NB4 (cell line): ENCODE measurements at regions not wholly inside any gene's neighbourhood (a gene's known extent, or its start where the extent isn't known, plus 50 kb on each side); places are given as distances from the start of the nearest gene placed in this dataset.

Source experiments
- DNase-seq: peaks from one replicate; pipeline ENCODE4 v3.0.0; 2010; ENCODE audit warnings: low read depth
- H3K4me3 ChIP-seq: one replicate; pipeline ENCODE4 v1.5.1; 2011; ENCODE audit warnings: mild to moderate bottlenecking, low read depth, low read length, moderate library complexity
- MYC ChIP-seq: IDR thresholded peaks from 2 replicates; pipeline ENCODE4 v1.6.1; 2011; ENCODE audit warnings: low read depth, low read length
- POLR2A ChIP-seq: IDR thresholded peaks from 2 replicates; pipeline ENCODE4 v1.6.1; 2011; ENCODE audit warnings: mild to moderate bottlenecking; ENCODE audit not compliant: insufficient read length; ENCODE audit errors: extremely low read depth
- TF ChIP-seq, protein P1 (sequence below): IDR thresholded peaks from 2 replicates; pipeline ENCODE4 v1.6.1; 2011; ENCODE audit warnings: low read depth, low read length
- TF ChIP-seq, protein P2 (sequence below): IDR thresholded peaks from one replicate; pipeline ENCODE4 v1.5.1; 2012; ENCODE audit warnings: low read depth, low read length

DNA sequence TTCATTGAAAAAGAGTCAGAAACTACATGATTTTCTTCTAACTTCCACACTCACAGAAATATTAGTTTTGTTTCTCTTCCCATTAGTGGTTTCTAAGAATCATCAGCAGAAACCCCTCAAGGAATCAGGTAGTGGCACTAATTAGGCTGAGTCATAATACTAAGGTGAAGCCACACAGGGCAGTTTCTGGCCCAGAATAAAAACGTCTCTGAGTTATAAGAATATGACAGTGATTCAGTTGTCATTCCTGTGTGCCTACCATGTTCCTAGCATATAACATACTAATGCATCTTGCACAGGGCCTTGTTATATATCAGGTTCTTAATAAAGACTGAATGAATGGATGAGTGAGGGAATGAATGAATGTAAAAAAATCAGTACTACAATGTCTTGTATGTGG, 206.0 kb upstream of the PLEKHG7 start:
- no peak for DNase-seq
- H3K4me3 ChIP-seq: no peak overlapping the region
- TF ChIP-seq, protein P1, sequence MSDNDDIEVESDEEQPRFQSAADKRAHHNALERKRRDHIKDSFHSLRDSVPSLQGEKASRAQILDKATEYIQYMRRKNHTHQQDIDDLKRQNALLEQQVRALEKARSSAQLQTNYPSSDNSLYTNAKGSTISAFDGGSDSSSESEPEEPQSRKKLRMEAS: no peak
- TF ChIP-seq, protein P2, sequence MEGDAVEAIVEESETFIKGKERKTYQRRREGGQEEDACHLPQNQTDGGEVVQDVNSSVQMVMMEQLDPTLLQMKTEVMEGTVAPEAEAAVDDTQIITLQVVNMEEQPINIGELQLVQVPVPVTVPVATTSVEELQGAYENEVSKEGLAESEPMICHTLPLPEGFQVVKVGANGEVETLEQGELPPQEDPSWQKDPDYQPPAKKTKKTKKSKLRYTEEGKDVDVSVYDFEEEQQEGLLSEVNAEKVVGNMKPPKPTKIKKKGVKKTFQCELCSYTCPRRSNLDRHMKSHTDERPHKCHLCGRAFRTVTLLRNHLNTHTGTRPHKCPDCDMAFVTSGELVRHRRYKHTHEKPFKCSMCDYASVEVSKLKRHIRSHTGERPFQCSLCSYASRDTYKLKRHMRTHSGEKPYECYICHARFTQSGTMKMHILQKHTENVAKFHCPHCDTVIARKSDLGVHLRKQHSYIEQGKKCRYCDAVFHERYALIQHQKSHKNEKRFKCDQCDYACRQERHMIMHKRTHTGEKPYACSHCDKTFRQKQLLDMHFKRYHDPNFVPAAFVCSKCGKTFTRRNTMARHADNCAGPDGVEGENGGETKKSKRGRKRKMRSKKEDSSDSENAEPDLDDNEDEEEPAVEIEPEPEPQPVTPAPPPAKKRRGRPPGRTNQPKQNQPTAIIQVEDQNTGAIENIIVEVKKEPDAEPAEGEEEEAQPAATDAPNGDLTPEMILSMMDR: no peak
- TF ChIP-seq MYC (no peak), POLR2A (no peak)

DNA sequence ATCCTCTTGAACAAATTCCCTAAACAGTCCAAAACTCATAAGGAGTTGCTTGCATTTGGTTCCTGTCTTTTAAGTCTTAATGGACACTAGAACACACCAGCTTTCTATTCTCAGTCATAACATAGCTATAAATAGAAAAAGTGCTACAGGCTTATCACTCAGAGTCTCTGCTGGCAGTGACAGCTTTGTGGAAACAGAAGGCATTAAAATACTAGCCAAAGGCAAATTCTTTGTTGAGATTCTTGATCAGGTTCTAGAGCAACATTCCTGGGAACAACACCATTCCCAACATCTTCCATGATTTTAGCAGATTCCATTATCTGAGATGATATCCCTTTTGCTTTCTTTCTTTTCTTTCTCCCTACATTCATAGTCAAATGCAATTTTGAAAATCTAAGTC, 207.7 kb upstream of the PLEKHG7 start:
- TF ChIP-seq, protein P2: no peak
- TF ChIP-seq POLR2A: no peak
- no peak for TF ChIP-seq MYC
- TF ChIP-seq, protein P1: no peak
- no peak for DNase-seq
- H3K4me3 ChIP-seq: no peak overlapping the region

DNA sequence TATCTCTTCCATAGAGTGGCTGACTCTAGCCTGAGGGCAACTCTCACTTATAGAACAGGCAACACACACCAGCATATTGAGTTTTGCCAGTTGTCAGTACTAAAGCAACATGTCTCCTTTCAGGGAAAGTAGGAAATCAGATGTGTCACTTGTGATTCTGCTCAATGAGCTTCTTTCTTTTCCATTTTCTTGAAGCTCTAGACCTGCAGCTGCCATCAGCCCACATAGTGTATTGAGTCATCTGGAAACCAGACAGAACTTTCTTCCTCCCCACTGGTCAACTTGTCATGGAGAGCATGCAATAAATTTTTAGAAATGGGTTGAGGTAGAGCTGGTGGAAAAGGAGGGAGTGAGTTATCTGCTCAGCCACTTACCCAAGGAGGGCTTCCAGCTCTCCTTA, 209.0 kb upstream of the PLEKHG7 start:
- no peak overlapping the region for H3K4me3 ChIP-seq
- TF ChIP-seq, protein P2: no peak
- TF ChIP-seq, protein P1: no peak
- TF ChIP-seq MYC: no peak
- no peak for TF ChIP-seq POLR2A
- no peak for DNase-seq

DNA sequence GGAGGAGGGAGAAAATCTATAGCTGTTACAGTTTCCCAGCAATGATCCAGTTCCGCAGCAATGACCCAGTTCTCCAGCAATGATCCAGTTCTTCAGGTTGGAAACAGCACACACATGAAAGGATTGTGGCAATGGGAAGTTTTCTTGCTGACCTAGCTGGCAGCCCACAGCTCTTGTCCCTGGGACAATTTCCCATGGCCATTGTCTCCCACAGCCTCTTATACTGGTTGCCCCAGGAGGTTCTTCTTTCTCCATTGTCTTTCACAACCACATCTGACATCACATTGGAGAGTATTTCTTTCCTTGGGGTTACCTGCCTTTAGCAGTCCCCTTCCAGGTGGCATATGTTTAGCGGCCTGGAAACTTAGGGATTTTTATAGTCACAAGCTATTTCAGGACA, 209.8 kb upstream of the PLEKHG7 start:
- no peak overlapping the region for H3K4me3 ChIP-seq
- no peak for DNase-seq
- TF ChIP-seq POLR2A: no peak
- TF ChIP-seq, protein P1: no peak
- no peak for TF ChIP-seq MYC
- TF ChIP-seq, protein P2: no peak

DNA sequence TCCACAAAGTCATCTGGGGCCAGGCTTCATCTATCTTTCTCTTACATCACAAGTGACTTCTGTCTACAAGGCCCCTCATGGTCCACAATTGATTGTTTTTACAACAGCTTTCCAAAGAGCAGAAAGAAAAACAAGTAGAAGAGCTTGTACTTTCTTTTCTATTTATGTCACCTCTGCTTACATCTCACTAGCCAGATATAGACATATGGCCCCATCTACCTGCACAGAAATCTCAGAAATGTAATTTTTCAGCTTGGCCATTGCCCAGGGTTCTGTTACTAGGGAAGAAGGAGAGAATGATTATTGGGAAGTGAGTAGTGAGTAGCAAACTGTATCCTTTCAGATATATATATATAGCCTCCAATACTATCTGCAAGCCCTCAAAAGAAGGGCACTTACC, 210.5 kb upstream of the PLEKHG7 start:
- TF ChIP-seq, protein P2: no peak
- TF ChIP-seq MYC: no peak
- TF ChIP-seq, protein P1: no peak
- no peak for TF ChIP-seq POLR2A
- no peak for DNase-seq
- no peak overlapping the region for H3K4me3 ChIP-seq

DNA sequence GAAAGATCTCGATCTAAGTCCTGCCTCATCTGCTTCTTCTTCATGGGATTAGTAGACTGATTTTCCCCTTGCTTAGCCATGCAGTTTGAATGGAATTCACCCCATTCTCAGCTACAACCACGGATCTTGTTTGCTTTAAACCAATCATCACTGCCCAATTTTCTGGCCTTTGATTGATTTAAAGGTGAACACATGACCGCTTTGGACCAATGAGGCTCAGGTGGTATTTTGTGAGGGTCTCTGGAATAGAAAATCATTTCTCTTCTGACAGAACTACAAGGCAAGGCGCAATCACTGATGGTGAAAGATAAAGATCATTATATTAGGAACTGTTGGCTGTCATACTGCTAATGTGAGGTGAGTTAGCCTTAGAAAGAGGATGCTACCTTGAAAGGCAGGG, 213.0 kb upstream of the PLEKHG7 start:
- H3K4me3 ChIP-seq: no peak overlapping the region
- no peak for DNase-seq
- TF ChIP-seq, protein P1: no peak
- TF ChIP-seq POLR2A (no peak), MYC (no peak)
- TF ChIP-seq, protein P2: no peak
